ENCODE measurements at regions not wholly inside any gene's neighbourhood (a gene's known extent, or its start where the extent isn't known, plus 50 kb on each side); places are given as distances from the start of the nearest gene placed in this dataset.

- TF ChIP-seq CTCF (IDR thresholded peaks at IDR 0.05), result no peak
- TF ChIP-seq POLR2AphosphoS5 (IDR thresholded peaks at IDR 0.05), result no peak
- TF ChIP-seq POLR2A (IDR thresholded peaks at IDR 0.05; ENCODE audit: low read depth), result no peak
- TF ChIP-seq EP300 (IDR thresholded peaks at IDR 0.05), result no peak
Measured at GRCh38 chr14:58862416-58863160, 224.8 kb downstream of the DACT1 start.
